Upper lobe of left lung (tissue), 4 donors: ENCODE measurements at regions not wholly inside any gene's neighbourhood (a gene's known extent, or its start where the extent isn't known, plus 50 kb on each side); places are given as distances from the start of the nearest gene placed in this dataset.

Source experiments
- CTCF ChIP-seq, 6 experiments: fragments of 450-650 bp in 4 of 6; fragments of 200-600 bp in 2 of 6; sonication (generic) in 2 of 6; IDR thresholded peaks; one replicate each; pipeline ENCODE4 v1.5.1; 2016 to 2019; ENCODE audit warnings: antibody characterized with exemption in 6 of 6
- EP300 ChIP-seq, 4 donors: sonication (generic); formaldehyde crosslinking; IDR thresholded peaks; one replicate each; pipeline ENCODE4 v1.5.1; 2017; ENCODE audit warnings: antibody characterized with exemption in 4 of 4, control low read depth in 2 of 4
- POLR2A ChIP-seq, 4 donors: fragments of 450-650 bp; IDR thresholded peaks; one replicate each; pipeline ENCODE4 v1.5.1; 2016 to 2017; ENCODE audit warnings: antibody characterized with exemption in 4 of 4, mild to moderate bottlenecking in 2 of 4
- POLR2AphosphoS5 ChIP-seq, 2 donors: sonication (generic); formaldehyde crosslinking; IDR thresholded peaks; one replicate each; pipeline ENCODE4 v1.5.1; 2017; ENCODE audit warnings: antibody characterized with exemption in 2 of 2

GRCh38 chr2:225793736-225794550, 394.4 kb downstream of the NYAP2 start:
- no peak for TF ChIP-seq CTCF (IDR thresholded peaks at IDR 0.05)
- TF ChIP-seq POLR2A (IDR thresholded peaks at IDR 0.05), result no peak
- no peak for TF ChIP-seq POLR2AphosphoS5 (IDR thresholded peaks at IDR 0.05)
- no peak for TF ChIP-seq EP300 (IDR thresholded peaks at IDR 0.05)
